HG02840 (cell line): ENCODE measurements at regions not wholly inside any gene's neighbourhood (a gene's known extent, or its start where the extent isn't known, plus 50 kb on each side); places are given as distances from the start of the nearest gene placed in this dataset.
"Not testable (repeated sequence)": the region's sequence is repeated elsewhere in the genome, so short reads cannot be mapped to it uniquely, and the experiment has no call there.

Experiments used
- ATAC-seq: cut with Tn5 transposase; IDR thresholded peaks from one replicate; pipeline ENCODE4 v1.9.1; 2021; ENCODE audit warnings: mild to moderate bottlenecking, moderate library complexity, moderate number of reproducible peaks; ENCODE audit not compliant: unreplicated experiment, low FRiP score

DNA sequence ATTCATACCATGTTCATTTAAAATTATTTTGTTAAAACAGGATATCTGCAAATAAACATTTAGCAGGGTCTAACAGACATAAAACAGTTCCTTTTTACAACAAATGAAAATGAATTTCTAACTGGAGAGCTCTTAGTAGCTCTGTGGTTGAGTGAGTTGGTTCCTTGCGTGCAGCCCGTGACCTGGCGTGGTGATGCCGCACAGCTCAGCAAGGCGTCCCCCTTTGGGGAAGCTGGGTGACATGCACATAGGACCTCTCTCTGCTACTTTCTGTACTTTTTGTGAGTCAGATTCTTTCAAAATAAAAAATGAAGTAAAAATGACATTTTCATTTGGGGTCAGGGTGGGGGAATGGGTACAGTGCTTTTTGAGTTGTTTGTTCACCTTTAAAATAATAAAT lies 75.9 kb downstream of the NPIPB11 start:
- ATAC-seq, result not testable (repeated sequence)

DNA sequence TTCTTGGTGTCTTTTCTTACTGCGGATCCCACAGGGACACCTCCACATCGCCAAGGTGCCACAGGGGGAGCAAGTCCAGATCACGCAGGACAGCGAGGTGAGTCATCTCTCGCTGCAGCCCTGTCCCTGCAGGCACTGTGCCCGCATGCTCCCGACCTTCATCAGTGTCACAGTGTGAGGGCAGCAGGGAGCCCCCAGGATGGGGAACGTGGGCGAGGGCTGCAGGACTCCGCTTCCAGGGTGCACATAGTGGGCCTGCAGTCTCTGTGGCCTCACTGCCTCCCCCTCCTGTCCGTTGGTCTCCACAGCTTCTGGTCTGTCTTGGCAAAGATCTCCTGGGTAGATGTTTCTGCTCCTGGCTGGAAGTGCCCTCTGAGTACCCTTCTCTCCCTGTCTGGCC lies 78.0 kb downstream of the NPIPB11 start:
- ATAC-seq, result not testable (repeated sequence)

DNA sequence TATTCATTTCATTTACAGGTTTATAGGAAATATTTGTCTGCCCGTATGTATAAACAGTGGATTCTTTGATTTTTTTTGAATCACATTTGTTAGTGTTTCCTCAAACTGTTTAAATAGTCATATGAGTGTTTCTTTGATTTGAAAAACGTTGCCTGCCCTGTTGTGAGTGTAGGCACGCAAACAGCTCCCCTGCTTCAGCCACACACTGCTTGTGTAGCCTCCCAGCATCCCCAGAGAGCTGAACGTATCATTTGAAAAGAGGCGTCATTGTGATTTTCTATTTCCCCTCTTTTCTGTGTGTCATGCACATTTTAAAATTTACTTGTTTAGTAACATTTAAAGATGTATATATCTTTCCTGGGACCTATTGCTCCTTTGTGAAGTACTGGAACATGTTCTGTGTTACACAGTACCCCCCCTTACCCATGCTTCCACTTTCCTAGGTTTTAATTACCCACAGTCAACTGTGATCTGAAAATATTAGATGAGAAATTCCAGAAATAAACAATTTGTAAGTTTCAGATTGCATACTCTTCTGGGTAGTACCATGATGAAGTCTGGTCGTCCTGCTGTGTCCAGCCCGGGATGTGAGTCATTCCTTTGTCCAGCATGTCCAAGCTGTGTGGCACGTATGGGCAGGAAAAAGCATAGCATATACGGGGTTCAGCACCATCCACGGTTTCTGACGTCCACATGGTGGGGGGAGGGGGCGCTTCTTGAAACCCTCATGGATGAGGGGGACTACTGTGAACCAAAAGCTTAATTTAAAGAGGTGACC lies 78.7 kb downstream of the NPIPB11 start:
- ATAC-seq, result not testable (repeated sequence)

DNA sequence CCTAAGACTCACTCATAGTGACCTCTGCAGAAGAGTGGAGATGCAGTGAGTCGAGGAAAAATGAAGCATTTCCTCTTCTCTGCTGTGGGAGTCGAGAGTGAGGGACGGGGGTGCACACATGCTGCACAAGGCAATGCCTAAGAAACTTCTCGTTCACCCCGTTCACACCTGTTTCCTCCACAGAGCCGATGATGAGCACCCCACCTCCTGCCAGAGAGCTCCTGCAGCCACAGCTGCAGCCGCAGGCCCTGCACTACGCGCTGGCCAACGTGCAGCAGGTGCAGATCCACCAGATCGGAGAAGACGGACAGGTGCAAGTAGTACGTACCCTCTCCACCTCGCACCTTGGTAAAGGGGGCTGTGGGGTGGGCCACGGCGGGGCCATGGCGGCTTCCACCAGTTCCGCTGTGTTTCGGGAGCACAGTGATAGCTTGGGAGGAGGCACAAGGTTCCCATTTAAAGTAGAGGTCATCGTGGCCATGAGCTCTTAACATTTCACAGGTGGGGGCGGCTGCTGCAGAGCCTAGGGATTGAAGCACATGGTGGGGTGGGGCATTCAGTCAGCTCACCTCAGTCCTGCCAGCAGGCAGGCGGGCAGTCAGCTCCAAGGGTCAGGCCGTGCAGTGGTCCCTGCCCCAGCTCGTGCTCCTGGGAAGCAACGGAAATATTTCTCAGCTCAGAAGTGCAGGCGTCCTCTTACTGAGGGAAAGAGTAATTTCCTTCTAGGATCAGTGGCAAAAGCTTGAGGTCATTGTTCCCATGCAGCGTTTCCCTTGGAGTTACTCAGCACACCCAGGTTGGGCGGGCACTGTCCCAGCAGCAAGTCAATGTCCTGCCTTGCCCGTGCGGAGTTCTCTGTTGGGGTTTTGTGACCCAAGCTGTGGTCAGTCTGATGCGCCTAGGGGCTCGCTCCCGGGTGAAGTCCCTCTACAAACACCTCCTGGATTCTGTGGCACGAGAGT lies 80.1 kb downstream of the NPIPB11 start:
- ATAC-seq, result not testable (repeated sequence)

DNA sequence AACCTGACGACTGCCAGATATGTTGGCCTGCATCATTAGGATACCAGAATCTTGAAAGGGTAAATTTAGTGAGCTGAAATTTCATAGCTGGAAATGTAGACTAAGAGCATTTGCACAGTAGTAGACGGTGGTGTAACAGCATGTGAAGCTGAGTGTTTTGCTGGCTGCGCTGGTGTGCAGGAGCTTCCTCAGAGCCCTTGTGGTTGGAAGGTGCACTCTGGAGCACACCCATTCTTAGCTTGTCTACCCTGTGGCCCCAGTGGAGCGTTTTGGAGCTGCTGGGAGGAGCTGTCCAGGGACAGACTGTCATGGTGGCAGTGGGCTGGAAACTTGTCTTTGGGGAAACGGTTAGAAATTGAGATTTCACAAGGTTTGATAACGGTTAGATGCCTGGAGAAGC lies 82.8 kb downstream of the NPIPB11 start:
- not testable (repeated sequence) for ATAC-seq

DNA sequence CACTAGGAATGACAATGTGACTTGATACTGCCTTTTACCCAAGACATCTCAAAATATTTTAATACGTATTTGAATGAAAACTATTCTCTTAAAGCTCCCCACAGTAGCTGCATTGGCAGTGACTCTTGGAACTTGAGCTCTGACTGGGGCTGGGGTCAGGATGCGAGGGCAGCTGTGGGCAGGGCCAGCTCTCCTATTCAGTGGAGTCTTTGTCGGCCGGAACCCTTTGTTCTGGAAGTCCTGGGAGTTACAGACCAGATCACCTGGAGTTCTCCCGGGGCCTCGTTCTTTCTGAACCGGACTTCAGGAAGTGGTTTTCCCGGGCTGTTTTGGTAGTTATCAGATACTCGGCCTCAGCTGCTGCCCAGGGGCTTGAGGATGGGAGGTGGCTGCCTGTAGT lies 84.9 kb downstream of the NPIPB11 start:
- ATAC-seq, result no peak

DNA sequence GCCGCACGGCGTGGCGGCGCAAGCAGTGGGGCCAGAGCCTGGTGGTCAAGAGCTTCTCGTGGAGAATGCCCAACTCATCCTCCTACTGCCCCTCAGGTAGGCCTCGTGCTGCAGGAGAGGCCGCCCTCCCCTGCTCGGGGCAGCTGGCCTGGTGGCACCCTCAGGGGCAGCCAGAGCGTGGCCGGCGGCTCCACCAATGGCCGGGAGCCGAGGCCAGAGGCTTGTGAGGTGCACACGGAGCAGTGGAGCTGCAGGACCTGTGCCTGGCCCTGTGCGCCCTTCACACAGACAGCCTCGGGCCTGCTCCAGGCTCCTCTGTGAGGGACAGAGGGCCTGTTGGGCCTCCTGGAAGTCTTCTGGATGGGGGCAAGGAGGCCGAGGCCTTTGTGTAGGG lies 85.5 kb downstream of the NPIPB11 start:
- ATAC-seq, result no peak

DNA sequence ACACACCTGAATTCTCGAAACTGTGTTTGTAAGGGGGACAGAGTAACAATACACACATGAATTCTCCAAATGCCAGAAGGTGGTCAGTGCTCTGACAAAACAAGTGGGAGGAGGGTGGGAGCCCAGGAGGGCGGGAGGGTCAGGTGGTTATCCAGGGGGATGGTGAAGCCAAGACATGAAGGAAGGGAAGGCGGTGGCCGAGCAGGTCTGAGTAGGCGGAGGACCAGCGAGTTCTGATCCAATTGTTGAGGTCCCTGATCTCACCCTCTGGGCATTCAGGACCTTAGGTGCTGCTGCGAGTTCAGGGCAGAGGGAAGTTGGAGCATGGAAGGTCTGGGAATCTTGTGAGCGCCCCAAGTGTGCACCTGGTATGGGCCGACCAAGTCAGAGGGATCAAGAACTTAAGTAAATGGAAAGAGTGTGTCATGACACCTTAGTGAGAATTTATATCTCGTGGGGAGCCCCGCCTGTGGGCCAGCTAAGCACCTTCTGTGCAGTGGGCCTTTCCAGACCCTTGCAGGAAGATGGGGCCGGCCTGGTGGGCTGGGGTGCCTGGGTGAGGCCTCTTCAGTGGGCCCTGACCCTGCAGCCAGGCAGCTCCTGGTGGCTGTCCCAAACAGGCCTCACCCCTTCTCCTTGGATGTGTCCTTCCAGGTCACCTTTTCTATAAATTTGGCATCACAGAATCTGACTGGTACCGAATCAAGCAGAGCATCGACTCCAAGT lies 86.1 kb downstream of the NPIPB11 start:
- ATAC-seq, result no peak

DNA sequence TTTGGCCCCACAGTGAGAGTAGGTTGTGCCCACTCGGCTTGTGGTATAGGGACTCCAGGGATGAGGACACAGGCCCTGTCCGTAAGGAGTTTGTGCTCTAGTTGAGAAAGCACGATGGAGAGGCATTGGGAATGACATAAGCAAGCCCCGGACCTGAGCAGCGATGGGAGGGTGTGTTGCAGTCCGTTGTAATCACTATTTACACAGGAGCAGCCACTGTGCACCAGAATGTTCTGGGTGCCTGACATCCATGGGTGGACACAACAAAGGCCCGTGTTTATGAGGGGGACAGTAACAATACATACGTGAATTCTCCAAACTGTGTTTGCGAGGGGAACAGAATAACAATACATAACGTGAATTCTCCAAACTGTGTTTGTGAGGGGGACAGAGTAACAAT lies 86.8 kb downstream of the NPIPB11 start:
- ATAC-seq, result no peak

DNA sequence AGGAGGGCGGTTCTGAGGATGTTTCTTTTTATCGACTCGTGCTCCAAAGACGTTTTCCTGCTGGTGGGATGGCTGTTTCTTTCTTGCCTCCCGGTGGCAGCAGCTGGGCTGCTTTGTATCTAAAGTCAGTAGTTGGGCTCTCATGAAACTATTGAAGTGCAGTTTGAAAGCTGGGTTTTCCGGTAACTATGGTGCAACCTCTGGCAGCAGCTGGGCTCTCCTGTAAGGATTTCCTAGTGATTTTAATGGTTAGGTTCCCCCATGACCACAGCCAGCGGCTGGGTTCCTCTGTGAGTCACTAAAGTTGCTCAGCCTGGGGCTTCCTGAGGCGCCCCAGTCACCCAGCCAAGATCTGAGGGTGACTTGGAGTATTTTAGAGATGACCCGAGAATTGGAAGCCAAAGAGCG lies 87.9 kb downstream of the NPIPB11 start:
- not testable (repeated sequence) for ATAC-seq

DNA sequence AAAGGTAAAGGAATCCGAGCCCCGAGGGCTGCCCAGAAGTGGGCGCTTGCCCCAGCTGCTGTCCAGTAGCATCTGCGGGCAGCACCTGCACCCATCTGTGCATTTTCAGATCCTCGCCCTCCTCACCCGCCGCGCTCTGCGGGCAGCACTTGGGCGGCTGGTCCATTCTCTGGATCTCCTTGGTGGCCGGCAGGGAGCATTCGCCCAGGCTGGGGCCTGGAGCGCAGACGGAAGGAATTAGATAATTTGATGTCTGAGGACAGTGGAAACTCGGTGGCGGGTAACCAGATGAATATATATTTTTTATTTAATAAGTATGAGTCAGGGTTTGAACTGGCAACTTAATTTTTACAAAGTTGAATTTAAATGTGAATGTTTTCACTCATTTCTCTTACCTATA lies 88.5 kb downstream of the NPIPB11 start:
- no peak for ATAC-seq

DNA sequence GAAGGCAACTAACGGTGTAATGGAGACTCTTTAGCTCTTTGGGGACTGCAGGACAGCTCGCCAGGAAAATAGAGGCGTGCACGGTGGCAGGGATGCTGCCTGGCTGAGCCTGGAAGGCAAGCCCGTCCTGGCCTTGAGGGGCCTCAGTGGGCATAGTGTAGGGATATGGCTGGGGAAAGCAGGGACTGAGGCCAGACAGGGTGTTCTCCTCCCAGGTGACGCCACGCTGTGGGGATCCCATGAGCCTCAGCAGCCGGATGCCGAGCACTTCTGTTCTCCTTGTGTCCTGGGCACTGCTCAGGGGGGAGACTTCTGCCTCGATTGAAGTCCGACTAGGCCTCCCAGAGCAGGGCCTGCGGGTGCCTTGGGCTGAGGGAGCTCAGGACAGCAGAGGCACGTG lies 89.2 kb downstream of the NPIPB11 start:
- ATAC-seq, result no peak

DNA sequence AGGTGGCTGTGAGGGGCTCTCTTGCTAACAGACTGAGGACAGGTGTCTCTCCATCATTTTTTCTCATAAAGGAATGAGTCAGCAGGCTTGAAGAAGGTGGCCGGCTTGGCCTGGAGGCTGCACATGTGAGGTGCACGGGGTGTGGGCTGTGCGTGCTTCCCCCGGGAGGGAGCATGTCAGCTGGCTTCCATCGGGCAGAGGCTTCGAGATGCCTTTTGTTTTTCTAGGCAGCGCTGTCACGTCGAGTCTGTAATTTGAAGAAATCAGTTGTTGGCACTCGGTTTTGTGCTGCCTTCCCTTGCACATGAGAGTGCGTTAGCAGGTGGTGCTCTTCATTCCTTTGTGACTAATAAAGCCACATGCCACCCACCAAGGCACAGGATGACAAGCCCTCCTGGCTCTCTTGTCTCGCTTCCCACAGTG lies 89.7 kb downstream of the NPIPB11 start:
- no peak for ATAC-seq

DNA sequence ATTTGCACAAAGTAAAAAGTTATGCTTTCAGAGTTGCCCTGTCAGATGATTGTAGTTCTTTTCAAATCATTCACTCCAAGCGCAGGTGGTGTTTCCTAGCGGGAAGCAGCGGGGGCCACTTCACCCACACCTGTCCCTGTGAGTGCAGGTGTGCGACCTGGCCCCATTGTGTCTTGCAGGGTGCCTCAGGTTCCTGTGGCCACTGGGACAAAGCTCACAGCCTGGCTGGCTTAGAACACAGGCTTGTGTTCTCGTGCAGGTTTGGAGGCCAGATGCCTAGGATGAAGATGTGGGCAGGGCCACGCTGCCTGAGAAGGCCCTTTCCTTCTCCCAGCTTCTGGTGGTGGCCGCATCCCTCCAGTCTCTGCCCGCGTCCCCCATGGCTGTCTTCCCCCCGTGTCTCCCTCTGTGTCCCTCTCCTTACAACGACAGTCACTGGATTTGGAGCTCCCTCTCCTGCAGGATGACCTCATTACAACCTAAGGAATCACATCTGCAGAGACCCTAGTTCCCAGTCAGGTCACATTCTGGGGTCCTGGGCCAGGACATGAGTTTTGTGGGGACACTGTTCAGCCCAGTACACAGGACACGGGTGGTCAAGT lies 90.5 kb downstream of the NPIPB11 start:
- ATAC-seq, result no peak

DNA sequence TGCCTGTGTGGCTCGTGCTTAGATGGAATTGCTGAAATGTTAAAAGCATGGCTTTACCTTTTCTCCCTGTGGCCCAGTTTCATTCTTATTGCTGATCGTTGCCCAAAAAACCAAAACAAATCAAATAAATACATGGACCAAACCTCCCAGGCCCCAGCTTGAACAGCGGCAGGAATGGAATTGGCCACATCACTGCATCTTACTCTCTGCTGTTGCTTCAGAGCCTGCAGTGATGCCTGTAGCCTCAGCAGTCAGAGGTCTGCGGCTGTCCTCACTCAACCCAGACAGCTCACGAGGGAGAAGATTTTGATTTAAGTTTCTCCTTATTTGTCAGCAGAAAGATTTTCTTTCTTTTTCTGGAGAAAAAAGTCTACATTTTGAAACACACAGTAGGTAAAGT lies 91.5 kb downstream of the NPIPB11 start:
- no peak for ATAC-seq

DNA sequence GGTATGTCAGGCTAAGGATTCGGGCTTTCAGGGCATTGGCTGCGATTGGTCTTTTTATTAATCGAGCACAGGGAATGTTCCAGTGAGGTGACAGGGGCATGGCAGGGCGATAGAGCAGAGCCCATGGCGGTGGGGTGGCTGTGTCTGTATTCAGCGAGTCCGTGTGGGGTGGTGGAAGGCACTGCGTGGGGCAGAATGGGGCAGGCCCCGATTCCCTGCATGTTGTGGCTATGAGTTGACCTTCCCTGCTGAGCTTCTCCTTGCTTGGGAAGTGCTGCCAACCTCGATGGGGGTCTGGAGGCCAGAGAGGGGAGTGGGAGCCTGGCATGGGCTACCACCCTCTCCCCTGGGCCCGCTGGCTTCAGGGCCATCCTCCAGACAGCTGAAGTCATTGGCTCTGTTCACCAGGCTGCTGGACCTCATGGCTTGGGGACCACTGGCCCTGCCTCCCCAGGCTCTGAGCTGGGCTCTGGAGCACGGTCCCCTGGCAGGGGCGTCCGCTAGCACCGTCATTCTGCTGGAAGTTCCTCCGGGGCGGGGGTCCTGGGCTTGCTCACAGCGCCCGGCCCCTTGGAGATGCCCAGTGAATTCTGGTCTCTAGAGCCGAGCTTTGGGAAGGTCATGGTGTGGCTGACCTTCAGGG lies 92.1 kb downstream of the NPIPB11 start:
- ATAC-seq, result no peak

DNA sequence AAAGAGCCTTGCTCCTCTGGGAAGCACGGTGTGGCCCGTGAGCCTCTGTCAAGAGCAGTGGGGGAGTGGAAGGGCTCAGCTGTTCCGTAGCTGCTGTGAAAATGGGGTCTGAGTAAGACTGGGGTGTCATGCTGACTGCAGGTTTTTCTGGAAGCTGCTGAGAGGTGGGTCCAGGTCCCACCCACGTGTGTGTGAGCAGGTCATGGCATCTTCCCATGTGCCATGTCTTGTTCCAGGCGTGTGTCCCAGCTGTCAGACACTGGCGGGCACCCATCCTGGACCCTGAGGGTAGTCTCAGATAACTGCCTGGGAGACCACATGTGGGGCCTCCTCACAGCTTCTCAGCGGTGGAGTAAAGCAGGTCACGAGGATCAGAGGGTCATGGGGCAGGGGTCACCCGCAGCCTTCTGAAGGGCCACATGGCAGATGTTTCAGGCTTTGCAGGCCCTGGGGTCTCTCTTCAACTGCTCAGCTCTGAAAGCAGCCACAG lies 92.9 kb downstream of the NPIPB11 start:
- no peak for ATAC-seq

DNA sequence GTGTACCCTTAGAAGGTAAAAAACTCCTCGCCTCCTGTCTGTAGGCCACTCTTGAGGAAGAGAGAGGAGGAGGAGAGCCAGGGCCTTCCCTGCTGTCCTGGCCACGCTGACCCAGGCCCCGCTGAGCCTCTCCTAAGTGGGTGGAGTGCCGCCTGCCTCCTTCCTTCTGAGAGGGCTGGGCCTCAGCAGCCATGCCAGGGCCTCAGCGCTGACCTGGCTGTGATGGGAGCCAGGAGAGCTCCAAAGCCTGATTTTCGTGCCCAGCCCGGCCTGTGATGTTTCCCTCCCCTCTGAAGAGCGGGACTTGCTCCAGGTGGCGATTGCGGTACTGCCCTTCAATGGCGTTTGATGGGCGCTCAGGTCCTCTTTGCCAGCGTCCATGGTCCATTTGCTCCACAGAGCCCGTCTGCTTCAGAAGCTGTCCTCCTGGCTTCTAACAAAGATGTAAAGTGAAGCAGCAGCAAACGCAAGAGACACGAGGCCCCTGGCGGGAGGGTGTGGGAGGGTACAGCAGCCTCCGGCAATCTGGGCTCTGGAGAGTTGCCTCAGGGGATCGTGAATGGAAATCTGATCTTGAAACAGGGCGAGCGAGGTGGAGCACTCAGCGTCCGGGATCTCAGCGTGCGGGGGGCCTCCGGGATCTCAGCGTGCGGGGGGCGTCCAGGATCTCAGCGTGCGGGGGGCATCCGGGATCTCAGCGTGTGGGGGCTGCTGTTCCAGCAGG lies 93.5 kb downstream of the NPIPB11 start:
- ATAC-seq, result no peak

DNA sequence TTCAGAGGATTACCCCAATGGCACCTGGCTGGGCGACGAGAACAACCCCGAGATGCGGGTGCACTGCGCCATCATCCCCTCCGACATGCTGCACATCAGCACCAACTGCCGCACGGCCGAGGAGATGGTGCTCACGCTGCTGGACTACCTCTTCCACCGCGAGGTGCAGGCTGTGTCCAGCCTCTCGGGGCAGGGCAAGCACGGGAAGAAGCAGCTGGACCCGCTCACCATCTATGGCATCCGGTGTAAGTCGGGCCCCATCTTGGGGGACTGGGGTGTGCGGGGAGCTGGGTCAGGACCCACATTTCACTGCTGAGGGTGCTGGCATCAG lies 94.2 kb downstream of the NPIPB11 start:
- not testable (repeated sequence) for ATAC-seq
